Amniotic stem cell (primary cell): ENCODE measurements at regions not wholly inside any gene's neighbourhood (a gene's known extent, or its start where the extent isn't known, plus 50 kb on each side); places are given as distances from the start of the nearest gene placed in this dataset.
A peak's percentile ranks its signal among the peaks of the same experiment; 100 is the strongest.
"Not testable (repeated sequence)": the region's sequence is repeated elsewhere in the genome, so short reads cannot be mapped to it uniquely, and the experiment has no call there.

Experiments
- DNase-seq: peaks from one replicate; lab custom pipeline; 2025; lab: John Stamatoyannopoulos, UW

GRCh38 chr12:34097213-34097612 lies 74.9 kb downstream of the ALG10 start:
- DNase-seq = no peak

DNA sequence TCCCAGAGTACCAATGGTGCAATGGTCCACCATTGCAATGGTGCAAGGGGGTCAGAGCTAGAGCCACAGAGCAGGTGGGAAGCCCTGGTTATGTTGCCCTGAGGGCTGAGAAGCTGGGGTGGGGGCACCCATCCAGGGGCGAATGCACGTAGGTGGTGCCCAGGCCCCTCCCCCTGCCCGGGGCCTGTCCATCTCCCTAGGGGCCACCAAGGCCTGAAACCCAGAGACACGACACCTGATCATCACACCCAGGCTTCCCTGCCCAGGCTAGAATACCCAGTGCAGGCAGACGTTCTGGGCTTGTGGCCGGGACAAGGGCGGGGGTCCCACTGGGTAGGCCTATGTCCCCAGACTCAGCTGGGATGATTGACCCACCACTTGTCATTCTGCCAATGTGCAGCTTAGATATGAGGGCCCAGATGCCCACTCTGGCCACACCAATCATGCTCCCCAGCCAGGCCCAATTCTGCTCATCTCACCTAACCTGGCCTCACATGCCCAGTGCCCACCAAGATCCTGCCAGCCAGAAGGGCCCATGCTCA lies 83.2 kb downstream of the ALG10 start:
- no peak for DNase-seq

DNA sequence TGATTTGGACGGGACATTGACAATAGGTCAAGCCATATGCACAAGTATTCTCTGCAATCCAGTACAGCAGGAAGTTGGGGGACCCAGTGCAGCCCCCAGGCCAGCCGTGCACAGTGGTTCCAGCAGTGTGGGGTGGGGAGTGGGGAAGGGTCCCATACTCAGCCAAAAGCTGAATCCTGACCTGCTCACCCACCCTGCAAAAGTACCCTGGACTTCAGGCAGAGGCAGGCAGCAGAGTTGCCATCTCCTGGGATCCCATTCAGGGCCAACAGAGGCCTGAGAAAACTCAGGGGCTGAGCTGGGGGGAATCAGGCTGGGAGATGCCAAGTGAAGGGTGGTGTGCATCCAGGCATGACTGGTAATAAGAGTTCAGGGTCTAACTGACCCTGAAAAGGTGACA lies 83.9 kb downstream of the ALG10 start:
- no peak for DNase-seq

DNA sequence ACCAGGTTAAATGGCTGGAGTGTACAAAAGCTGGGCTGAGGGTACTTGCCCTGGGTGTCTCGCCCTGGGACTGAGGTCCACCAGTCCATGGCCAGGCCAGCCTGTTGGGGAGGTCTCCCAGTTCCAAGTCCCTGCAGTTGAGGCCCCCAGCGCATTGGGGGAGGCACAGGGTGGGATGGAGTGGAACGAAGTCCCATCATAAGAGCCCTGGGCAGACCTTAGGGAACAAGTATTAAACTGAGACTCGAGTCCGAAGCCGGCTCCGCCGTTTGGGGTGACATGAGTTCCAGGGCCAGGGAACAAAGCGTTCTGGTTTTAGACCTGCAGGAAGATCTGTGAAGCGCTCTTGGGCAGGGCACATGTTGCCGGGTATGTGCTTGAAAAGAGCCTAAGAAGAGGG lies 84.7 kb downstream of the ALG10 start:
- DNase-seq = no peak

DNA sequence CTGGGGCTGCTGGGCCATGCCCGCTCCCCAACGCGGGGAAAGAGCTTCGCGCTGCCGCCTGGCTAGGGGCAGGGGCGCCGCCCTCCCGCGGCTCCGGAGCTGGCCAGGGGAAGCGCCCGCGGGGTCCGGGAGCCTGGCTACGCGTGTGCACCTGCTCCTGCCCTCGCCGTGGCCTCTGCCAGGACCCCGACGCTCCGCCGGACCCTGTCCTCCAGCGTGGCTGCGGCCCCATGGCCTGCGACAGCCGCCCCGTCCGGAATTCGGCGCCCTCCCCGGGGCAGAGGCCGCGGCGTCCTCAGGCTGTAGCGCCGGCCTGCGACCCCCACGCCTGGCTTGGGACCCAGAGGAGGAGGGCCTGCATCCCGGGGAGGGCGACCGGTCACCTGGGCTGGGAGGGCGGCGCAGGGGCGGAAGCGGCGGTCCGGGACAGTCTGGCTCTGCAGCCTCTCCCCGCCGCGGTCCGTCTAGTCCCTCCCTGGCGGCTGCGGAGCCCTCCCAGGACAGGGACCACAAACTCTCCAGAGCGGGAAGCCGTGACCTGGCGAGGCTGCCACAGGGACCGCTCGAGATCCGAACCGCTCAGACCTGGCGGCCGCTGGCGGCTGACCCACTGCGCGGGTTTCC lies 85.6 kb downstream of the ALG10 start:
- DNase-seq = no peak

DNA sequence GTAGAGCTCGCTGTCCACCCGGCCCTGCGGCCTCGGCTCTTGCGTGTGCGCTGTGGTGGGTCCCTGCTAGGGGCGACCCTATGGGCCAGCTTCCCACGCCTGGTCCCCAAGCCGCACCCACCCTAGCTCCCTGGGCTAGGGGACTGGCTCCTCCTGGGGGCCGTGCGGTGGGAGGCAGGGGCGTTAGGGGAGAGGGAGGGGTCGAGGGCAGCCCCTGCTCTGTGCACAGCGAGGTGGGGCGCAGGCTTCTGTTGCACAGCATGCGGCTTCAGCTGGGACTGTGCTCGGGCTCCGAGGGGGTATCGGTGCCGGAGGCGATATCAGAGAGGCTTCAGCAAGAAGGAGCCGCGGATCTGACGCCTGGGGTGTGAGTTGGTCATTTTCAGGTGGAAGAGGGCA lies 86.1 kb downstream of the ALG10 start:
- DNase-seq = no peak

DNA sequence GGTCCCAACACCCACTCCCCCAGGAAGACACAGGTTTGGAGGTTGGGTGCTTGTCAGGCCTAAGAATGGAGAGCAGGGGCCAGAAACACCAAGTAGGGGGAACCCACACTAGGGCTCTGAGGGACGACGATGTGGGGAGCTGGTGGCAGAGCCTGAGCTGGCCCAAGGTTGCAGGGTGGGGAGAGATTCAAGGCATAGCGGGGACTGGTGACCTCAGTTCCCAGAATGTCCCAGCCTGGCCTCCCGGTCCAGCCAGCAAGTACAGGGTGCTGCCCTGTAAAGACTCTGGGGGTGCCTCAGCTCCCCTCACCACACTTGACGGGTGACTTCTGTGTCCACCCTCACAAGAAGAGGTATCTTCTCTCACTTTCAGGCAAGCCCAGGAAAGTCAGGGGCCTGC lies 86.7 kb downstream of the ALG10 start:
- DNase-seq = no peak

GRCh38 chr12:34109390-34109789 lies 87.1 kb downstream of the ALG10 start:
- no peak for DNase-seq

DNA sequence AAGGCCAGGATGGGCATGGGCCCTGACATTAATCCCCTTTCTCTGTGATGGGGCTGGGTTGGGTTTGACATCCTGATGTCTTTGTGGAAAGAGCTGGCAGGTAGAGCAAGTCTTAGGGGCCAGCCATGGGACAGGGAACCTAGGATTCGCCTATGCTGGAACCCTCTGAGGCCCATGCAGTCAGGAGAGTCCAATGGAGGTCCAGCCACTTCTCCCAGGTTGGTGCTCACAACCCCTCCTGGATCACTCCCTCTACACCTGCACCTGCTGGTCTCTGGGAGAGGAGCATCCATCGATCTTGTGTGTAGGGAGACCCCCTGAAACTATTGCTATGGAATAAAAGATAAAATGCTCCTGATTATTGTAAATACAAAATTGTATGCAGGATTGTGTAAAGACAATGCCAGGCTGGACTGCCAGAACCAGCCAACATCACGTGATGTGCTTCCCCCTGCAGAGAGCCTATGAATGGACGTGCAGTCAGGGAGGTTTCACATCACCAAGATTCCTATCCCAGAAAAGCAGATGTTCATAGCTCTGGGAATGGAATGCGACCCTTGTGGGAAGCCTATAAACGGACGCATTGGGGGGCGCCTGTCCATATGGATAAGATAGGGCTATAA lies 87.7 kb downstream of the ALG10 start:
- not testable (repeated sequence) for DNase-seq

- no peak for DNase-seq
Observed at GRCh38 chr12:34119366-34119765, 97.1 kb downstream of the ALG10 start.

DNA sequence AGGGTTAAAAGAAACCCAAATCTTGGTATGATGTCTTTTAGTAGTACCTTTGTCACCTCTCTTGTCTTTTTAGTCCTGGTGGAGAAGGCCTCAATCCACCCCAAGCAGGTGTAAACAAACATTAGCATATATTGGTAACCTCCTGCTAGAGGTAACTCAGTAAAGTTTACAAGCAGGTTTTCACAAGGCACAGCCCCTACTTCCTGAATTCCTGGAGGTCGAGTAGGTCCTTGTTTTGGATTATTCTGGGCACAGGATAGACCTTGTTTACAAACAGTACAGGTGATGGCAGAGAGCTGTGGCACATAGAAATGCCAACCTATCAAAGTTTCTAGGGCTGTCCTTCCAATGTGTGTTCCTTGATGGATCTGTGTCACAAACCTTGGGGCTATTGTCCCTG lies 99.1 kb downstream of the ALG10 start:
- no peak for DNase-seq

GRCh38 chr12:34123092-34123491 lies 100.8 kb downstream of the ALG10 start:
- DNase-seq = peak; percentile 7

DNA sequence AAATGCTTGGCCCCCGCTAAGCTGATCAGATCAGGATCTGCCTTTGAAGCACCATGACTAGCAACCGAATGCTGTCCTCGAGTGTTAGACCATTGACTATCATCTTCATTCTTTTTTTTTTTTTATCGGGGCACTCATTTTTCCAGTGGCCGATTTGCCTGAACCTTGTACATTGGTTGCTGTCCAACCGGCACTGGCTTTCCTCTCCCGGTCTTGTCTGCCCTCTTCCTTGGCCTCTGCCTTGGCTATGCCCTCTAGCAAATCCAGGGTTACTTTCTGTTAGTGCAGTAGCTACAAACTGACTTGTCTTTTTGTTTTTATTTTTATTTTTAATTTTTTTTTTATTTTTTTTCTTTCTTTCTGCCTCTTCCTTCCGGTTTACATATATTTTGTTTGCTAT lies 102.3 kb downstream of the ALG10 start:
- DNase-seq = no peak

GRCh38 chr12:34126239-34126641 lies 103.9 kb downstream of the ALG10 start:
- no peak for DNase-seq

DNA sequence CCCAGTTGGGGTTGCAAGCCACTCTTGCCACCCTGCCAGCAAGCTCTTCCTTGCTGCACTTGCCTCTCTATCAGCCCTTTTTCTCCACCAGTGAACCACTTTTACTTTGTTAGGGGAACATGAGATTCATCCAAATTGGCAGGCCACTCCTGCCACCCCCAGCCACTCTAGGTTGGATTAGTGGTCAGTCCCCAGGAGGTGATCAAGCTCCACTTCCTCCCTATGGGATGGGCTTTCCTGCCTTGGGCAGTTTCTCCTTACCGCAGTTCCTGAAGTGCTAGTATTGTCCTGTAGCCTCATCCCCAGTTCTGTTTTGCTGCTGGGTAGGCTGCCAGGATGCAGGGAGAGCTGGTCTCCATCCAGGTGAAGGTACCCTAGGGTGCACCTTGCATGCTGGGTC lies 104.5 kb downstream of the ALG10 start:
- DNase-seq = no peak

GRCh38 chr12:34127379-34127778 lies 105.1 kb downstream of the ALG10 start:
- not testable (repeated sequence) for DNase-seq

DNA sequence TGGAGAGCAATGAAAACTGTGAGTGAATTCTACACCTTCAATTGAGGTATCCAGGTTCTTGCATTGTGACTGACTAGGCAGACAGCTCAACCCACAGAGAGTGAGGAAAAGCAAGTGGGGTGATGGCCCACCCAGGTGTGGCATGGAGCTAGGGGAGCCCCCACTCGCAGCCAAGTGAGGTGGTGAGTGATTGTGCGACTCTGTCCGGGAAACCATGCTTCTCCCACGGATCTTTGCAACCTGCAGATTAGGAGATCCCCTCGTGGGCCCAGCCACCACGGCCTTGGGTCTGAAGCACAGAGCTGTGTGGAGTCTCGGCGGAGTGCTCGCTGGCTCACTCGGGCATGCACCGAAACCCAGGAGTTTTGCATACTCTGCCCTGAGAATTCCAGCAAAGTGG lies 120.1 kb downstream of the ALG10 start:
- no peak for DNase-seq

- no peak for DNase-seq
Observed at GRCh38 chr12:34151019-34151418, 128.7 kb downstream of the ALG10 start.

- no peak for DNase-seq
Observed at GRCh38 chr12:34163443-34163842, 141.1 kb downstream of the ALG10 start.

- no peak for DNase-seq
Observed at GRCh38 chr12:34166427-34167060, 144.2 kb downstream of the ALG10 start.

- not testable (repeated sequence) for DNase-seq
Observed at GRCh38 chr12:34168507-34168906, 146.2 kb downstream of the ALG10 start.

DNA sequence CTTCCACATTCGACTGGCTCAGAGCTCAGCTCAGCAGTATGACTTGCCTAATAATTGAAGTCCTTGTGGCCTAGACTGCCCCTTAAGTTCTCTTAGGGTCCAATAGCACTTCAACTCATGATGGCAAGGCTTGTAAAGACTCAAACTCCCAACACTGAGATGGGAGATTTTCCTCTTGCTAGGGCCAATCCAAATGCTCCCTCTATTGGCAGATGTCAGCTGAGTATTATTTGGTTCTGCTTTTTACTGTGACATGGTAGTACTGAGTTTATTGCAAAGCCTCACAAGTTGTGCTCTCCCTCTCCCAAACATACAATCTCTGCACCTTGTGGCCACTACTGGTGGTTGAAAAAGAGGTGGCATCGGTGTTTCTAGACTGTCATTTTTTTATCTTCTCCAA lies 164.2 kb downstream of the ALG10 start:
- no peak for DNase-seq

DNA sequence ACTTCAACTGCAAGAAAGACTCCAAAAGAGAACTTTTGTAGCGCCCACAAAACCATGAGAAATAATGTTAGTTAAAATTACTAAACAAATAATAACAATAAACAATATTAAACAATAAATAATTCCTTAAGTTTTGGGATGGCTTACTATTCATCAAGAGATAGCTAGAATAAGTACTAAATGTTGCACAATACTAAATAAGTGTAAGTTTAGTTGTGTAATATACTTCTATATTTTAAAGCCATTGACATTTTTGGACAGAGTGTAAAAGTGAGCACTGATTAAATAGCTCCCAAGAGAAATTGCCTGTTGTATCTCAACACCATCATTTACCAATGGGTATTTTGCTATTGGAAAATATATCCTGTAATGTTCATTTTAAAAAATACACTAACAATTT lies 166.7 kb downstream of the ALG10 start:
- no peak for DNase-seq
